ENCODE measurements at regions not wholly inside any gene's neighbourhood (a gene's known extent, or its start where the extent isn't known, plus 50 kb on each side); places are given as distances from the start of the nearest gene placed in this dataset.

DNA sequence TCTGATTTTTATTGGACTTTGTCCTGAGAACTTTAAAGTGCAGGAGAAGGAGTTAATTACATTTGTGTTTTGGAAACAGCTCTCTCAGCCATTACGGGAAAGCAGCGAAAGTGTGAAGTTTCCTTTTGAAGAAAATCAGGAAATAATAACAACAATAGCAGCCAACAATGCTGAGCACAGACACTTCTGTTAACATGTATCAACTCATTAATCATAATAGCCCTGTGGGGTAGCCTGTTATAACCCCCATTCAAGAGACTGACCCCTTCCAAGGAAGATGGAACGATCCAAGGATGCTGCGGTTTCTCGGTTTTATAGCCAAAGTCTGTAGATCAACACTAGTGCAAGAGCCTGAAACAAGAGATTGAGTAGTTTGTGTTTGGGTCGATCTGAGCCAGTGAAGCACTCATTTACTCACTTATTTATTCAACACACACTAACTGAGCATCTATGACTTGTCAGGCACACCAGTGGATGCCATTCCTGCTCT, 195.5 kb downstream of the DRD1 start:
- Histone ChIP-seq H3K4me3 (no peak overlapping the region), H3F3A (ENCODE audit: insufficient read depth) (peaks cover 23% of the 10 kb centered on the region), H3K27ac (no peak overlapping the region), H3K9me3 (ENCODE audit: low read depth) (no peaks in the 10 kb centered on the region), H3K4me2 (ENCODE audit: unreplicated experiment) (no peak overlapping the region), H3K36me3 (ENCODE audit: low read depth) (no peaks in the 10 kb centered on the region), H3K9ac (no peak overlapping the region), H4K20me1 (ENCODE audit: insufficient read depth) (no peaks in the 10 kb centered on the region), H3K9me2 (ENCODE audit: insufficient read depth) (no peaks in the 10 kb centered on the region), H3K79me2 (ENCODE audit: insufficient read depth) (no peaks in the 10 kb centered on the region), H3K4me1 (ENCODE audit: insufficient read depth) (peaks cover 14% of the 10 kb centered on the region; the same call in 1 of the 2 replicates), H3K27me3 (replicated peaks; ENCODE audit: insufficient read depth) (no peaks in the 10 kb centered on the region), H2AFZ (no peak overlapping the region)
- in situ Hi-C loops (cut with MboI) = no loop called here
- DNase-seq = no peak
- WGBS, 2 experiments (ENCODE audit: low coverage in 1 of 2, low lambda C conversion rate in 2 of 2, missing lambda C conversion rate in 2 of 2) = 45 to 50% methylated on average over 6 of the region's 6 CpGs
- no peak for TF ChIP-seq EZH2phosphoT487 (IDR thresholded peaks at IDR 0.05; ENCODE audit: insufficient read depth, low read depth)
- TF ChIP-seq EZH2 (IDR thresholded peaks at IDR 0.05; ENCODE audit: insufficient read depth, poor library complexity, severe bottlenecking) = no peak

- H3K4me2 ChIP-seq (ENCODE audit: unreplicated experiment) = peak overlapping the region; percentile 50
- WGBS, 2 experiments (ENCODE audit: low coverage in 1 of 2, low lambda C conversion rate in 2 of 2, missing lambda C conversion rate in 2 of 2) = 13 to 22% methylated on average over 4 of the region's 4 CpGs
- peak overlapping the region; percentile 44 for H3K4me3 ChIP-seq
- H3K79me2 ChIP-seq (ENCODE audit: insufficient read depth) = no peaks in the 10 kb centered on the region
- peak overlapping the region; percentile 55 for H3K9ac ChIP-seq
- H2AFZ ChIP-seq = peak overlapping the region; percentile 53; the same call in 1 of the 2 replicates
- peak overlapping the region; percentile 85 for H3K27ac ChIP-seq
- H3F3A ChIP-seq (ENCODE audit: insufficient read depth) = peaks cover 23% of the 10 kb centered on the region
- H3K27me3 ChIP-seq (replicated peaks; ENCODE audit: insufficient read depth) = no peaks in the 10 kb centered on the region
- H3K9me2 ChIP-seq (ENCODE audit: insufficient read depth) = no peaks in the 10 kb centered on the region
- TF ChIP-seq EZH2 (IDR thresholded peaks at IDR 0.05; ENCODE audit: insufficient read depth, poor library complexity, severe bottlenecking) (no peak), EZH2phosphoT487 (IDR thresholded peaks at IDR 0.05; ENCODE audit: insufficient read depth, low read depth) (no peak)
- peak; percentile 24 for DNase-seq
- peaks cover 14% of the 10 kb centered on the region; the same call in 1 of the 2 replicates for H3K4me1 ChIP-seq (ENCODE audit: insufficient read depth)
- in situ Hi-C loops (cut with MboI) = no loop called here
- H3K9me3 ChIP-seq (ENCODE audit: low read depth) = no peaks in the 10 kb centered on the region
- H4K20me1 ChIP-seq (ENCODE audit: insufficient read depth) = no peaks in the 10 kb centered on the region
- H3K36me3 ChIP-seq (ENCODE audit: low read depth) = no peaks in the 10 kb centered on the region
Observed at GRCh38 chr5:175246889-175247520, 197.0 kb downstream of the DRD1 start.

GRCh38 chr5:175246242-175246888, 197.6 kb downstream of the DRD1 start:
- Histone ChIP-seq H3K4me1 (ENCODE audit: insufficient read depth) (peaks cover 14% of the 10 kb centered on the region; the same call in 1 of the 2 replicates), H2AFZ (peak overlapping the region; percentile 53; the same call in 1 of the 2 replicates), H3K9me2 (ENCODE audit: insufficient read depth) (no peaks in the 10 kb centered on the region), H3F3A (ENCODE audit: insufficient read depth) (peaks cover 23% of the 10 kb centered on the region), H3K27me3 (replicated peaks; ENCODE audit: insufficient read depth) (no peaks in the 10 kb centered on the region), H3K27ac (peak overlapping the region; percentile 85), H4K20me1 (ENCODE audit: insufficient read depth) (no peaks in the 10 kb centered on the region), H3K4me3 (peak overlapping the region; percentile 44), H3K4me2 (ENCODE audit: unreplicated experiment) (peak overlapping the region; percentile 50), H3K9me3 (ENCODE audit: low read depth) (no peaks in the 10 kb centered on the region), H3K79me2 (ENCODE audit: insufficient read depth) (no peaks in the 10 kb centered on the region), H3K36me3 (ENCODE audit: low read depth) (no peaks in the 10 kb centered on the region), H3K9ac (peak overlapping the region; percentile 55)
- 5 to 6% methylated on average over 7 to 8 of the region's 8 CpGs for WGBS, 2 experiments (ENCODE audit: low coverage in 1 of 2, low lambda C conversion rate in 2 of 2, missing lambda C conversion rate in 2 of 2)
- in situ Hi-C loops (cut with MboI) = no loop called here
- TF ChIP-seq EZH2 (IDR thresholded peaks at IDR 0.05; ENCODE audit: insufficient read depth, poor library complexity, severe bottlenecking) (no peak), EZH2phosphoT487 (IDR thresholded peaks at IDR 0.05; ENCODE audit: insufficient read depth, low read depth) (no peak)
- peak; percentile 94 for DNase-seq

DNA sequence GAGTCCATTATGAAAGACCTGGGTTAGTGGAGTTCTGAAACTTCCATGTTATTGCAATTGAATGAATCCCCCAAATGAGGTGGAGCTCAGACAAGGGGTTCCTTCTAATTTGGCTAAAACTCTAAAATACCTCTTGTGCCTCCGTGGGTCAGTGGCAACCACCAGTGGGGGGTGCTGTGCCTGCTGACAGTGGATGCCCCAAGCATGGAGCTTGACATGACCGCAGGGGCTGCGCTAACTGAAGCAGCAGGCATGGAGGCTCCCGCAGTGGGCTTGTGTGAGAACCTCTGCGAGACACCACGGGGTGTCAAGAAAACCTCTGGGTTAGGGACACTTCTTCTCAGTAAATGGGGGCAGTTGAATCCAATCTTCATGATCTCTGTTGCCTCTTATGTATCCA, 200.5 kb downstream of the DRD1 start:
- WGBS, 2 experiments (ENCODE audit: low coverage in 1 of 2, low lambda C conversion rate in 2 of 2, missing lambda C conversion rate in 2 of 2) = 34 to 44% methylated on average over 6 of the region's 6 CpGs

More for the DNA sequence above, 200.5 kb downstream of the DRD1 start:
- H3K27me3 ChIP-seq (replicated peaks; ENCODE audit: insufficient read depth) = no peaks in the 10 kb centered on the region
- H3K36me3 ChIP-seq (ENCODE audit: low read depth) = no peaks in the 10 kb centered on the region
- no peaks in the 10 kb centered on the region for H4K20me1 ChIP-seq (ENCODE audit: insufficient read depth)
- H3F3A ChIP-seq (ENCODE audit: insufficient read depth) = peaks cover 23% of the 10 kb centered on the region
- H3K27ac ChIP-seq = no peak overlapping the region
- H3K4me2 ChIP-seq (ENCODE audit: unreplicated experiment) = no peak overlapping the region
- no peaks in the 10 kb centered on the region for H3K9me2 ChIP-seq (ENCODE audit: insufficient read depth)
- TF ChIP-seq EZH2 (IDR thresholded peaks at IDR 0.05; ENCODE audit: insufficient read depth, poor library complexity, severe bottlenecking) (no peak), EZH2phosphoT487 (IDR thresholded peaks at IDR 0.05; ENCODE audit: insufficient read depth, low read depth) (no peak)
- no peak overlapping the region for H3K4me3 ChIP-seq
- H3K9me3 ChIP-seq (ENCODE audit: low read depth) = no peaks in the 10 kb centered on the region
- no peak for DNase-seq
- in situ Hi-C loops (cut with MboI) = no loop called here
- H3K79me2 ChIP-seq (ENCODE audit: insufficient read depth) = no peaks in the 10 kb centered on the region
- H3K9ac ChIP-seq = no peak overlapping the region
- H3K4me1 ChIP-seq (ENCODE audit: insufficient read depth) = peaks cover 14% of the 10 kb centered on the region; the same call in 1 of the 2 replicates
- no peak overlapping the region for H2AFZ ChIP-seq
